WERI-Rb-1 (cell line): ENCODE measurements at regions not wholly inside any gene's neighbourhood (a gene's known extent, or its start where the extent isn't known, plus 50 kb on each side); places are given as distances from the start of the nearest gene placed in this dataset.
A peak's percentile ranks its signal among the peaks of the same experiment; 100 is the strongest.

Experiments
- DNase-seq: peaks from one replicate; pipeline ENCODE4 v3.0.0-alpha.2; 2020
- H3K27ac ChIP-seq: fragments of 250-450 bp; sonication (Bioruptor Pico); 2 replicates; pipeline ENCODE4 v1.5.1; 2020; ENCODE audit warnings: mild to moderate bottlenecking, moderate library complexity
- H3K27me3 ChIP-seq: fragments of 250-450 bp; sonication (Bioruptor Pico); 2 replicates; pipeline ENCODE4 v1.5.1; 2021; ENCODE audit warnings: mild to moderate bottlenecking, low read depth, moderate library complexity; ENCODE audit not compliant: insufficient read depth, severe bottlenecking
- H3K36me3 ChIP-seq: fragments of 250-450 bp; sonication (Bioruptor Pico); 2 replicates; pipeline ENCODE4 v1.5.1; 2020; ENCODE audit warnings: mild to moderate bottlenecking, moderate library complexity
- H3K4me3 ChIP-seq: 2 replicates; pipeline ENCODE4 v1.5.1; 2011; ENCODE audit warnings: low read depth, mild to moderate bottlenecking, control low read depth, low read length
- H3K9me3 ChIP-seq: fragments of 250-450 bp; sonication (Bioruptor Pico); 2 replicates; pipeline ENCODE4 v1.5.1; 2021; ENCODE audit warnings: mild to moderate bottlenecking, moderate library complexity; ENCODE audit not compliant: severe bottlenecking
- TF ChIP-seq, protein P1 (sequence below): IDR thresholded peaks from 2 replicates; pipeline ENCODE4 v1.5.1; 2011; ENCODE audit warnings: low read depth, mild to moderate bottlenecking, control low read depth, inconsistent platforms, low read length

DNA sequence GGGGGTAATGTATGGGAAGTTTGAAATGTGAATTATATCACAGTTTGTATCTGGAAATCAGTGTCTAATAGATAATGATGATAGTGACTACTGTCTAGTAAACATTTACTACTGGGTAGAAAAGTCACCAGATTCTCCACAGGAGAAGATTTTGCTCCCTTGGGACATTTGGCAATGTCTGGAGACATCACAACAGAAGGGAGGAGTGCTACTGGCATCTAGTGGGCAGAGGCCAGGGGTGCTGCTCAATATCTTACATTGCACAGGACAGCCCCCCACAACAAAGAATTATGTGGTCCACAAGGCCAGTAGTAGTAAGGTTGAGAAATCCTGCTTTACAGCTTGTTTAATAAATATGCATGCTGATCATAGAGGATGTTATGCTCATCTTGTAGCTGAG, 92.3 kb upstream of the PRPS1L1 start:
- H3K27me3 ChIP-seq, result no peaks in the 10 kb centered on the region
- H3K36me3 ChIP-seq, result no peaks in the 10 kb centered on the region
- no peak overlapping the region for H3K27ac ChIP-seq
- H3K9me3 ChIP-seq, result no peaks in the 10 kb centered on the region
- TF ChIP-seq, protein P1, sequence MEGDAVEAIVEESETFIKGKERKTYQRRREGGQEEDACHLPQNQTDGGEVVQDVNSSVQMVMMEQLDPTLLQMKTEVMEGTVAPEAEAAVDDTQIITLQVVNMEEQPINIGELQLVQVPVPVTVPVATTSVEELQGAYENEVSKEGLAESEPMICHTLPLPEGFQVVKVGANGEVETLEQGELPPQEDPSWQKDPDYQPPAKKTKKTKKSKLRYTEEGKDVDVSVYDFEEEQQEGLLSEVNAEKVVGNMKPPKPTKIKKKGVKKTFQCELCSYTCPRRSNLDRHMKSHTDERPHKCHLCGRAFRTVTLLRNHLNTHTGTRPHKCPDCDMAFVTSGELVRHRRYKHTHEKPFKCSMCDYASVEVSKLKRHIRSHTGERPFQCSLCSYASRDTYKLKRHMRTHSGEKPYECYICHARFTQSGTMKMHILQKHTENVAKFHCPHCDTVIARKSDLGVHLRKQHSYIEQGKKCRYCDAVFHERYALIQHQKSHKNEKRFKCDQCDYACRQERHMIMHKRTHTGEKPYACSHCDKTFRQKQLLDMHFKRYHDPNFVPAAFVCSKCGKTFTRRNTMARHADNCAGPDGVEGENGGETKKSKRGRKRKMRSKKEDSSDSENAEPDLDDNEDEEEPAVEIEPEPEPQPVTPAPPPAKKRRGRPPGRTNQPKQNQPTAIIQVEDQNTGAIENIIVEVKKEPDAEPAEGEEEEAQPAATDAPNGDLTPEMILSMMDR, result peak; percentile 58
- peak; percentile 14 for DNase-seq
- no peak overlapping the region for H3K4me3 ChIP-seq

DNA sequence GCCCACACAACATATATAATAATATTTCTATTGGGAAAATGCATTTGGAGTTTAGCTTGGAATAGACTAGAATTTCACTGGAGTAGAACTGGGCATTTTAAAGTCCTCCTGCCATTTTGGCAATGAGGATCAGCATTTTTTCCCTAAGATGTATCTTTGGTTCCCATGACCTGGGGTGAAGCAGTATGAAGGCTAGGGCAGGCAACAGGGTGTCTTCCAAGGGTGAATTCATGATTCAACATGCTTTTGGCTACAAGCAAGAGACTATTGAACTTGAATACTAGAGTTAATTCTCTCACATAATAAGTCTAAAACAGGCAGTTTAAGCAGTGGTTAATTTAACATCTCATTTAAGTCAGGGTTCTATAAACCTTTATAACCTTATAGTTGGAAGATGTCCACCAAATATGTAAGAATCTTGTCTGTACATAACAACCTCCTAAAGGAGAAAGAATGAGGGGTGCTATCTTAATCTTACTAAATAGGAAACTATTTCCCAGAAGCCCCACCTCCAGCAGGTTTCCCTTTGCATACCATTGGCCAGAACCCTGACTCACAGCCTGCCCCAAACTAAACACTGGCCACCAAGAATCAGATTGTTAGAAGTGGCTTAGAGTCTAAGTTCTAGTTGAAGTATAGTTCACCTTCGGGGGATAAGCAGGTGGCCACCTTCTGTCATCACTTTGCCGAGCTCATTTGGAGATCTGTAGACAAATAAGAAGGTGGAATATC, 96.0 kb upstream of the PRPS1L1 start:
- no peaks in the 10 kb centered on the region for H3K27me3 ChIP-seq
- H3K27ac ChIP-seq, result no peak overlapping the region
- no peaks in the 10 kb centered on the region for H3K36me3 ChIP-seq
- DNase-seq, result no peak
- no peak overlapping the region for H3K4me3 ChIP-seq
- TF ChIP-seq, protein P1, result no peak
- H3K9me3 ChIP-seq, result no peaks in the 10 kb centered on the region

GRCh38 chr7:18125476-18125875, 97.8 kb upstream of the PRPS1L1 start:
- no peaks in the 10 kb centered on the region for H3K27me3 ChIP-seq
- TF ChIP-seq, protein P1, result no peak
- DNase-seq, result no peak

DNA sequence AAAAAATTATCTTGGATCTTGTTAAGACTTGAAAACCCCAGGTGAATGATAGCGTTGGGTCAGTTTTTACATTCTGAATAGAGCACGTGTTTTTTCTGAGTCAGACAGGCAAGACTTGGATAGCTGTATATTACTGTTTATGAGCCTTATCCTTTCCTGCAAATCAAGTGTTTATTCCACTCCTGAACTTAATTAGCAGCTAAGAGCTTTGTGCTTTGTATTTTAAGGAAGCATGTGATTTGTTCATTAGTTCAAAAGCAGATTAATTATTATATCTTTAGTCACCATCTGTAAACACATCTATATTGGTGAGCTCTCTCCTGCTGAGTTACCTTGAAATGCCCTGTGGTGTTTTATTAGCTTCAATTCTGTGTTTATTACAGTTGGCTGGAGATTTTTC, 98.6 kb upstream of the PRPS1L1 start:
- Histone ChIP-seq H3K27me3 (no peaks in the 10 kb centered on the region), H3K9me3 (no peaks in the 10 kb centered on the region), H3K36me3 (no peaks in the 10 kb centered on the region), H3K4me3 (no peak overlapping the region), H3K27ac (no peak overlapping the region)
- no peak for DNase-seq
- TF ChIP-seq, protein P1, result no peak

More at GRCh38 chr7:18125476-18125875, 97.8 kb upstream of the PRPS1L1 start:
- Histone ChIP-seq H3K36me3 (no peaks in the 10 kb centered on the region), H3K4me3 (no peak overlapping the region), H3K9me3 (no peaks in the 10 kb centered on the region), H3K27ac (no peak overlapping the region)

- H3K9me3 ChIP-seq, result no peaks in the 10 kb centered on the region
- H3K27ac ChIP-seq, result no peak overlapping the region
- H3K4me3 ChIP-seq, result no peak overlapping the region
- no peaks in the 10 kb centered on the region for H3K36me3 ChIP-seq
- DNase-seq, result no peak
- TF ChIP-seq, protein P1, result no peak
- no peaks in the 10 kb centered on the region for H3K27me3 ChIP-seq
Observed at GRCh38 chr7:18128846-18129245, 101.2 kb upstream of the PRPS1L1 start.

GRCh38 chr7:18132811-18133210, 105.2 kb upstream of the PRPS1L1 start:
- H3K27me3 ChIP-seq, result no peaks in the 10 kb centered on the region
- H3K4me3 ChIP-seq, result no peak overlapping the region
- TF ChIP-seq, protein P1, result no peak
- H3K36me3 ChIP-seq, result no peaks in the 10 kb centered on the region
- no peak overlapping the region for H3K27ac ChIP-seq
- DNase-seq, result no peak
- H3K9me3 ChIP-seq, result no peaks in the 10 kb centered on the region
